Astrocyte (in vitro differentiated cells and primary cell): ENCODE measurements at regions not wholly inside any gene's neighbourhood (a gene's known extent, or its start where the extent isn't known, plus 50 kb on each side); places are given as distances from the start of the nearest gene placed in this dataset.
A peak's percentile ranks its signal among the peaks of the same experiment; 100 is the strongest.

Experiments
- DNase-seq: peaks from one replicate; pipeline ENCODE4 v3.0.0-alpha.2; 2010; ENCODE audit warnings: low read depth
- FAIRE-seq: peaks from 2 replicates; lab custom pipeline; 2011; peaks lifted over from hg19 to GRCh38; lab: Jason Lieb, UNC
- H2AFZ ChIP-seq: 2 replicates; pipeline ENCODE4 v1.6.0; 2012; ENCODE audit warnings: low read depth, low read length, inconsistent platforms
- H3K27ac ChIP-seq: 2 replicates; pipeline ENCODE4 v1.5.1; 2011; ENCODE audit warnings: low read depth, low read length, inconsistent platforms
- H3K27me3 ChIP-seq: 2 replicates; pipeline ENCODE4 v1.6.0; 2011; ENCODE audit warnings: low read length, inconsistent platforms; ENCODE audit not compliant: insufficient read depth
- H3K36me3 ChIP-seq: 2 replicates; pipeline ENCODE4 v1.5.1; 2011; ENCODE audit warnings: low read length, inconsistent platforms; ENCODE audit not compliant: insufficient read depth
- H3K4me1 ChIP-seq: 2 replicates; pipeline ENCODE4 v1.5.1; 2011; ENCODE audit warnings: low read length, inconsistent platforms; ENCODE audit not compliant: insufficient read depth
- H3K4me2 ChIP-seq: 2 replicates; pipeline ENCODE4 v1.6.0; 2012; ENCODE audit warnings: low read length, inconsistent platforms
- H3K4me3 ChIP-seq: 2 replicates; pipeline ENCODE4 v1.5.1; 2011; ENCODE audit warnings: low read depth, mild to moderate bottlenecking, low read length, inconsistent platforms; ENCODE audit not compliant: insufficient read depth
- H3K79me2 ChIP-seq: 2 replicates; pipeline ENCODE4 v1.6.0; 2012; ENCODE audit warnings: mild to moderate bottlenecking, low read length, inconsistent platforms; ENCODE audit not compliant: insufficient read depth
- H3K9ac ChIP-seq: 2 replicates; pipeline ENCODE4 v1.6.0; 2012; ENCODE audit warnings: mild to moderate bottlenecking, low read length, inconsistent platforms
- H3K9me3 ChIP-seq: 2 replicates; pipeline ENCODE4 v1.5.1; 2012; ENCODE audit warnings: low read depth, mild to moderate bottlenecking, low read length, inconsistent platforms; ENCODE audit not compliant: insufficient read depth
- H4K20me1 ChIP-seq: 2 replicates; pipeline ENCODE4 v1.6.0; 2012; ENCODE audit warnings: low read length, inconsistent platforms; ENCODE audit not compliant: insufficient read depth
- H3K27ac Mint-ChIP-seq: one replicate; pipeline ENCODE4 v1.8.0; 2021; ENCODE audit warnings: mild to moderate bottlenecking, mixed read lengths; ENCODE audit not compliant: unreplicated experiment
- H3K27me3 Mint-ChIP-seq: one replicate; pipeline ENCODE4 v1.8.0; 2021; ENCODE audit warnings: low read depth, mixed read lengths; ENCODE audit not compliant: unreplicated experiment
- H3K36me3 Mint-ChIP-seq: one replicate; pipeline ENCODE4 v1.8.0; 2021; ENCODE audit warnings: low read depth, mixed read lengths; ENCODE audit not compliant: unreplicated experiment
- H3K4me1 Mint-ChIP-seq: one replicate; pipeline ENCODE4 v1.8.0; 2021; ENCODE audit warnings: low read depth, mixed read lengths; ENCODE audit not compliant: unreplicated experiment
- H3K4me3 Mint-ChIP-seq: one replicate; pipeline ENCODE4 v1.8.0; 2021; ENCODE audit warnings: mild to moderate bottlenecking, moderate library complexity, mixed read lengths; ENCODE audit not compliant: unreplicated experiment
- H3K9me3 Mint-ChIP-seq: one replicate; pipeline ENCODE4 v1.8.0; 2021; ENCODE audit warnings: mild to moderate bottlenecking, mixed read lengths; ENCODE audit not compliant: unreplicated experiment
- EZH2 ChIP-seq: IDR thresholded peaks from 2 replicates; pipeline ENCODE4 v1.6.1; 2012; ENCODE audit warnings: mild to moderate bottlenecking, low read length, inconsistent platforms; ENCODE audit not compliant: insufficient read depth
- TF ChIP-seq, protein P1 (sequence below): IDR thresholded peaks from 2 replicates; pipeline ENCODE4 v1.5.1; 2011; ENCODE audit warnings: low read depth, mild to moderate bottlenecking, inconsistent platforms, low read length, moderate library complexity; ENCODE audit not compliant: insufficient read depth

DNA sequence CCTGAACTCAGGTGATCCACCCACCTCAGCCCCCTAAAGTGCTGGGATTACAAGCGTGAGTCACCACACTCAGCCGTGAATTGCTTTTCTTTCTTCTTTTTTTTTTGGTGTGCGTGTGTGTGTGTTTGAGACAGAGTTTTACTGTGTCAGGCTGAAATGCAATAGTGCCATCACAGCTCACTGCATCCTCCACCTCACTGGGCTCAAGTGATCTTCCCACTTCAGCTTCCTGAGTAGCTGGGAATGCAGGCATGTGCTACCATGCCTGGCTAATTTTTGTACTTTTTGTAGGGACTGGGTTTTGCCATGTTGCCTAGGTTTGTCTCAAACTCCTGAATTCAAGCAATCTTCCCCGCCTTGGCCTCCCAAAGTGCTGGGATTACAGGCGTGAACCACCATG, 113.7 kb upstream of the HAPLN1 start:
- Mint-ChIP-seq H3K27me3 (no peaks in the 10 kb centered on the region), H3K36me3 (no peaks in the 10 kb centered on the region), H3K4me3 (no peak overlapping the region), H3K9me3 (peaks cover 2% of the 10 kb centered on the region), H3K27ac (no peak overlapping the region), H3K4me1 (no peaks in the 10 kb centered on the region)
- Histone ChIP-seq H3K27ac (no peak overlapping the region), H3K4me2 (no peak overlapping the region), H3K9me3 (no peaks in the 10 kb centered on the region), H3K36me3 (no peaks in the 10 kb centered on the region), H4K20me1 (no peaks in the 10 kb centered on the region), H3K27me3 (no peaks in the 10 kb centered on the region), H3K4me3 (no peak overlapping the region), H2AFZ (no peak overlapping the region), H3K4me1 (no peaks in the 10 kb centered on the region), H3K9ac (no peak overlapping the region), H3K79me2 (no peaks in the 10 kb centered on the region)
- TF ChIP-seq, protein P1, sequence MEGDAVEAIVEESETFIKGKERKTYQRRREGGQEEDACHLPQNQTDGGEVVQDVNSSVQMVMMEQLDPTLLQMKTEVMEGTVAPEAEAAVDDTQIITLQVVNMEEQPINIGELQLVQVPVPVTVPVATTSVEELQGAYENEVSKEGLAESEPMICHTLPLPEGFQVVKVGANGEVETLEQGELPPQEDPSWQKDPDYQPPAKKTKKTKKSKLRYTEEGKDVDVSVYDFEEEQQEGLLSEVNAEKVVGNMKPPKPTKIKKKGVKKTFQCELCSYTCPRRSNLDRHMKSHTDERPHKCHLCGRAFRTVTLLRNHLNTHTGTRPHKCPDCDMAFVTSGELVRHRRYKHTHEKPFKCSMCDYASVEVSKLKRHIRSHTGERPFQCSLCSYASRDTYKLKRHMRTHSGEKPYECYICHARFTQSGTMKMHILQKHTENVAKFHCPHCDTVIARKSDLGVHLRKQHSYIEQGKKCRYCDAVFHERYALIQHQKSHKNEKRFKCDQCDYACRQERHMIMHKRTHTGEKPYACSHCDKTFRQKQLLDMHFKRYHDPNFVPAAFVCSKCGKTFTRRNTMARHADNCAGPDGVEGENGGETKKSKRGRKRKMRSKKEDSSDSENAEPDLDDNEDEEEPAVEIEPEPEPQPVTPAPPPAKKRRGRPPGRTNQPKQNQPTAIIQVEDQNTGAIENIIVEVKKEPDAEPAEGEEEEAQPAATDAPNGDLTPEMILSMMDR, result no peak
- TF ChIP-seq EZH2, result no peak
- no peak for DNase-seq
- no peak for FAIRE-seq

DNA sequence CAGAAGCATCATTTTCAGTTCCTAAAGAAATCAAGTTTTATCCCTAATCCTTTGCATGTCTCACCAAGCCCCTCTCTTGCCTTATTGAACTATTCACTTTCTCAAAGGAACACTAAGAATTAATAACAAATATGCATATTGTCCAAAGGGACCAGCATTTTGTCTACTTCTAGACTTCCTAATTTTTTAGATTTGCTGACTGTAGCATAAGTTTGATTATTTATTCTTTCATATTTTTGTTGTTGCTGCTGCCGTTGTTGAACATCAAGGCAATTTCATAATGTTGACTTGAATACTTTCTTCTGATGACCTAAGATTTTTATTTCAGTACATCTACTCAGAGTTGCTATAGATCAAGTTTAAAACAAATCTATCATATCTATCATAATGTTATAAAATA, 111.2 kb upstream of the HAPLN1 start:
- no peak overlapping the region for H2AFZ ChIP-seq
- H3K4me1 Mint-ChIP-seq, result no peaks in the 10 kb centered on the region
- no peak for FAIRE-seq
- no peaks in the 10 kb centered on the region for H3K36me3 Mint-ChIP-seq
- no peak overlapping the region for H3K9ac ChIP-seq
- H3K9me3 Mint-ChIP-seq, result peaks cover 2% of the 10 kb centered on the region
- H3K27me3 ChIP-seq, result no peaks in the 10 kb centered on the region
- H3K79me2 ChIP-seq, result no peaks in the 10 kb centered on the region
- no peak overlapping the region for H3K4me3 ChIP-seq
- H3K27ac Mint-ChIP-seq, result no peak overlapping the region
- no peaks in the 10 kb centered on the region for H3K36me3 ChIP-seq
- H3K27me3 Mint-ChIP-seq, result no peaks in the 10 kb centered on the region
- H3K9me3 ChIP-seq, result no peaks in the 10 kb centered on the region
- H3K4me3 Mint-ChIP-seq, result no peak overlapping the region
- no peak overlapping the region for H3K4me2 ChIP-seq
- no peaks in the 10 kb centered on the region for H3K4me1 ChIP-seq
- TF ChIP-seq EZH2, result no peak
- TF ChIP-seq, protein P1, result no peak
- no peak for DNase-seq
- no peaks in the 10 kb centered on the region for H4K20me1 ChIP-seq
- H3K27ac ChIP-seq, result no peak overlapping the region

DNA sequence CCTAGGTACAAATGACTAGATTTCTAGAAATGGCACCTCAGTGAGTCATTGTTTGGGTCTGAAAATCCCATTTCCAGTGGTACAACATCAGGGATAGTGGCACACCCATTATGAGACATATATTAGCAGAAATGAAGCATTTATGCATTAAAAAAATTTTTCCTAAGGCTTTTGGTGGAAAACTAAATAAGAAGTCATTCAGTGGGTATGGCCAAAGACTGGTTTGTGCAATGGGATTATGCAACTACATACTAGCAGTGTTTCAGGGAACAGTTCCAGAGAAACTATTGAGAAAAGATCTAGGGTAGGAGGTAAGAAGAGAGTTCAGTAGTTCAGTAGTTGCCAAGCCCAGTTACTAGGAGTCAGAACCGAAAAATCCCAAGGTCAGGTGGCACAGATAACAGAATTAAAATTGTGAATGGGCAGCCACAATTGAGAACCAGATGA, 106.5 kb upstream of the HAPLN1 start:
- no peak overlapping the region for H3K4me2 ChIP-seq
- no peak overlapping the region for H3K27ac ChIP-seq
- H3K27me3 ChIP-seq, result no peaks in the 10 kb centered on the region
- no peak overlapping the region for H3K9ac ChIP-seq
- H3K9me3 ChIP-seq, result no peaks in the 10 kb centered on the region
- no peak overlapping the region for H3K4me3 ChIP-seq
- DNase-seq (peak; percentile 66), FAIRE-seq (no peak)
- Mint-ChIP-seq H3K27me3 (no peaks in the 10 kb centered on the region), H3K9me3 (no peaks in the 10 kb centered on the region), H3K27ac (no peak overlapping the region), H3K36me3 (no peaks in the 10 kb centered on the region), H3K4me1 (no peaks in the 10 kb centered on the region), H3K4me3 (no peak overlapping the region)
- H4K20me1 ChIP-seq, result no peaks in the 10 kb centered on the region
- no peaks in the 10 kb centered on the region for H3K36me3 ChIP-seq
- no peak overlapping the region for H2AFZ ChIP-seq
- no peaks in the 10 kb centered on the region for H3K79me2 ChIP-seq
- no peaks in the 10 kb centered on the region for H3K4me1 ChIP-seq
- no peak for TF ChIP-seq EZH2
